ENCODE measurements at regions not wholly inside any gene's neighbourhood (a gene's known extent, or its start where the extent isn't known, plus 50 kb on each side); places are given as distances from the start of the nearest gene placed in this dataset.

- TF ChIP-seq REST (IDR thresholded peaks at IDR 0.05; ENCODE audit: low read depth) (no peak), SRF (IDR thresholded peaks at IDR 0.05; ENCODE audit: low read depth) (no peak), MAX (IDR thresholded peaks at IDR 0.05) (no peak)
These were observed 124.9 kb upstream of the CCDC150 start (continued) for GRCh38 chr2:196514641-196515040.

- no peaks in the 10 kb centered on the region for H3K79me2 ChIP-seq (ENCODE audit: insufficient read depth, low read length)
- H3K4me1 ChIP-seq (ENCODE audit: control insufficient read depth in 1 of 2, insufficient read depth in 2 of 2, low read length in 2 of 2), result no peaks in the 10 kb centered on the region
- no peaks in the 10 kb centered on the region for H3K9me3 ChIP-seq (ENCODE audit: control insufficient read depth in 1 of 2, insufficient read depth in 1 of 2, low read depth in 1 of 2, low read length in 2 of 2)
- ATAC-seq (no peak), DNase-seq (ENCODE audit: low read depth, low spot score) (no peak)
- no peaks in the 10 kb centered on the region for H3K27me3 ChIP-seq (ENCODE audit: insufficient read depth, low read length)
- H3K9ac ChIP-seq (ENCODE audit: low read length), result no peak overlapping the region
- no peaks in the 10 kb centered on the region for H3K9me2 ChIP-seq (ENCODE audit: insufficient read depth)
- H3K4me2 ChIP-seq (ENCODE audit: low read length), result no peak overlapping the region
- POLR2A ChIA-PET, result no interaction called here
- no peaks in the 10 kb centered on the region for H3K36me3 ChIP-seq (ENCODE audit: control insufficient read depth in 1 of 2, insufficient read depth in 2 of 2, low read length in 2 of 2)
- H4K20me1 ChIP-seq (ENCODE audit: insufficient read depth), result no peaks in the 10 kb centered on the region
- CTCF ChIA-PET, result no interaction called here
- H2AFZ ChIP-seq (ENCODE audit: low read depth, low read length, poor library complexity, severe bottlenecking), result no peak overlapping the region
- no peak overlapping the region for H3K4me3 ChIP-seq (replicated peaks in 1 of 2; ENCODE audit: low read depth in 1 of 2, low read length in 2 of 2)
- no peak overlapping the region for H3K27ac ChIP-seq (ENCODE audit: low read depth, low read length)
- no TSS peak for BruUV-seq (replicated peaks)
- intact Hi-C loops (cut with micrococcal nuclease), result no loop called here
- TF ChIP-seq CEBPB (IDR thresholded peaks at IDR 0.05; ENCODE audit: low read depth), result no peak
- no peak for TF ChIP-seq FOSL1 (IDR thresholded peaks at IDR 0.05; ENCODE audit: low read depth)
- no peak for TF ChIP-seq SP1 (IDR thresholded peaks at IDR 0.05; ENCODE audit: low read depth)
- no peak for TF ChIP-seq ZBTB33 (IDR thresholded peaks at IDR 0.05; ENCODE audit: extremely low read depth, insufficient replicate concordance, low read length)
- TF ChIP-seq EGR1 (IDR thresholded peaks at IDR 0.05; ENCODE audit: low read depth), result no peak
- TF ChIP-seq CBX3 (IDR thresholded peaks at IDR 0.05; ENCODE audit: low read depth), result no peak
- TF ChIP-seq REST (IDR thresholded peaks at IDR 0.05; ENCODE audit: low read depth), result no peak
- TF ChIP-seq YY1 (IDR thresholded peaks at IDR 0.05; ENCODE audit: extremely low read depth, insufficient replicate concordance, low read depth, low read length), result no peak
- no peak for TF ChIP-seq SIN3A (IDR thresholded peaks at IDR 0.05; ENCODE audit: low read depth)
- TF ChIP-seq ZNF274 (IDR thresholded peaks at IDR 0.05; ENCODE audit: low read depth, low read length), result no peak
- no peak for TF ChIP-seq TCF7L2 (IDR thresholded peaks at IDR 0.05; ENCODE audit: borderline replicate concordance, extremely low read depth, insufficient read depth, insufficient read length)
- RAD21 ChIA-PET (ENCODE audit: low non-redundant PET in 1 of 2, low total read pairs in 2 of 2, uncharacterized antibody in 2 of 2, unreplicated experiment in 2 of 2), result no interaction called here
These were observed 124.5 kb upstream of the CCDC150 start for GRCh38 chr2:196515051-196515450.

Data from HCT116 (cell line).